ENCODE measurements at regions not wholly inside any gene's neighbourhood (a gene's known extent, or its start where the extent isn't known, plus 50 kb on each side); places are given as distances from the start of the nearest gene placed in this dataset.

DNA sequence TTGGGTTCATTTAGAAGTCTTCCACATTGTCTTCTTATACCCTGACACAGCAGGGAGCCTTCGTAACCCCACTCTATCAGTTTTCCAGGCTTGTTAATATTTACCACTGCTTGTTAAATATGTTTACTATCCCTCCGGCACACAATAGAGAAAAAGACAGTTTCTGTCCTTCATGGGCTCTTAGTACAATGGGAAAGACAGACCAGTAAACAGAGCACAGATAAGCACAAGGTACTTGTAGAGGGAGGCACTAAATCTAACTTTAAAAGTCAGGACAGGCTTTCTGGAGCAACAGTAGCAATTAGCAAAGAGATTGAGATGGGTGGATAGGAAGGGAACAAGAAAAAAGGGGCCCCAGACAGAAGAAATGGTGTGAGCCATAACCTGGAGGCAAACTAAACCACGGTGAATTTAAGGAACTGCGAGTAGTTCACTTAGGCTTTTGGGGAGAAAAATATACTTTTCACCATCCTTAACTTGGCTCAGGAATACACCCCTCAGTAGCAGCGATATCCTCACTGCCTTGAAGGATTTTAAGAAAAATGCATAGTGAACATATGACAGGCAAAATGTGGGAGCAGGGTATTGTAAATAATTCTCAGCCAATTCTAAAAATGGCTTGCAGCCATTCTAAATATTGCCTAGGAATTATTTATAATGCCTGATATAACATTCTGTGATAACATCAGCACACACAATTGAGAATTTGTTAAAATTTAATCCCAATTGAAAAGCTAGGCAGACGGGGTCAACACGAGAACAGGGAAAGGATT, 383.7 kb downstream of the CDH2 start:
- DNase-seq (ENCODE audit: low read depth in 2 of 2): no peak

DNA sequence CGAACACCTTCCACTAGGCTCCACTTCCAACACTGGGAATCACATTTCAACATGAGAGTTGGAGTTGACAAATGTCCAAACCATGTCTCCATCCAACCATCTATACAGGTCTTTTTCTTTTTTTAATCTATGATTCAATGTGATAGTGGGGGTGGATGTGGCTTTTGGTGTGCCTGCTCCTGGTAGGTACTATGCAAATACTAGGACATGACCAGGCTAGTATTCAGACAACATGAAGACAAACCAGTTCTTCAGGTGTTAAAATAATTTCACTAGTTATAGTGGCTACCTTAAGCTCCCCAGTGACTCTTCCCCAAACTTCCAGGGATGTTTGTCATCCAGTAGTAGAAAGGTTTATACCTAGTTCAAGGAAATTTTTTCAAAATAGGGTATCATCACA, 387.5 kb downstream of the CDH2 start:
- H3K9me3 ChIP-seq (ENCODE audit: control insufficient read depth, insufficient read depth, low read depth, low read length): no peaks in the 10 kb centered on the region
- H3K4me2 ChIP-seq (ENCODE audit: extremely low read depth, insufficient read depth, low read length): no peak overlapping the region
- no peaks in the 10 kb centered on the region for H3K36me3 ChIP-seq (ENCODE audit: control insufficient read depth, insufficient read depth, low read length)
- DNase-seq (ENCODE audit: low read depth in 2 of 2): no peak
- no peak overlapping the region for H3K4me3 ChIP-seq (replicated peaks in 1 of 4; ENCODE audit: control extremely low read depth in 1 of 4, insufficient read depth in 1 of 4, low read depth in 3 of 4, low read length in 4 of 4)
- no peak overlapping the region for H3K9ac ChIP-seq (ENCODE audit: insufficient read depth, low read length)
- TF ChIP-seq, protein P1, sequence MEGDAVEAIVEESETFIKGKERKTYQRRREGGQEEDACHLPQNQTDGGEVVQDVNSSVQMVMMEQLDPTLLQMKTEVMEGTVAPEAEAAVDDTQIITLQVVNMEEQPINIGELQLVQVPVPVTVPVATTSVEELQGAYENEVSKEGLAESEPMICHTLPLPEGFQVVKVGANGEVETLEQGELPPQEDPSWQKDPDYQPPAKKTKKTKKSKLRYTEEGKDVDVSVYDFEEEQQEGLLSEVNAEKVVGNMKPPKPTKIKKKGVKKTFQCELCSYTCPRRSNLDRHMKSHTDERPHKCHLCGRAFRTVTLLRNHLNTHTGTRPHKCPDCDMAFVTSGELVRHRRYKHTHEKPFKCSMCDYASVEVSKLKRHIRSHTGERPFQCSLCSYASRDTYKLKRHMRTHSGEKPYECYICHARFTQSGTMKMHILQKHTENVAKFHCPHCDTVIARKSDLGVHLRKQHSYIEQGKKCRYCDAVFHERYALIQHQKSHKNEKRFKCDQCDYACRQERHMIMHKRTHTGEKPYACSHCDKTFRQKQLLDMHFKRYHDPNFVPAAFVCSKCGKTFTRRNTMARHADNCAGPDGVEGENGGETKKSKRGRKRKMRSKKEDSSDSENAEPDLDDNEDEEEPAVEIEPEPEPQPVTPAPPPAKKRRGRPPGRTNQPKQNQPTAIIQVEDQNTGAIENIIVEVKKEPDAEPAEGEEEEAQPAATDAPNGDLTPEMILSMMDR (conservative IDR thresholded peaks at IDR 0.05 in 1 of 2, IDR thresholded peaks at IDR 0.05 in 1 of 2; ENCODE audit: low read depth in 1 of 2, low read length in 2 of 2): no peak
- TF ChIP-seq EZH2 (IDR thresholded peaks at IDR 0.05; ENCODE audit: low read length, missing control alignments): no peak
- H4K20me1 ChIP-seq (ENCODE audit: control insufficient read depth, extremely low read depth, insufficient read depth, low read length): no peaks in the 10 kb centered on the region
- no peaks in the 10 kb centered on the region for H3K4me1 ChIP-seq (ENCODE audit: control insufficient read depth, extremely low read depth, insufficient read depth, low read length)
- H3K27ac ChIP-seq (ENCODE audit: insufficient read depth, low read length): no peak overlapping the region
- H3K27me3 ChIP-seq (ENCODE audit: control insufficient read depth, insufficient read depth, low read length): no peaks in the 10 kb centered on the region
- no peak overlapping the region for H2AFZ ChIP-seq (ENCODE audit: low read length)
- H3K79me2 ChIP-seq (ENCODE audit: control insufficient read depth, insufficient read depth, low read length): no peaks in the 10 kb centered on the region

More for the DNA sequence above, 383.7 kb downstream of the CDH2 start:
- Histone ChIP-seq H3K4me2 (ENCODE audit: extremely low read depth, insufficient read depth, low read length) (no peak overlapping the region), H3K27me3 (ENCODE audit: control insufficient read depth, insufficient read depth, low read length) (no peaks in the 10 kb centered on the region), H3K9me3 (ENCODE audit: control insufficient read depth, insufficient read depth, low read depth, low read length) (no peaks in the 10 kb centered on the region), H3K36me3 (ENCODE audit: control insufficient read depth, insufficient read depth, low read length) (no peaks in the 10 kb centered on the region), H3K4me3 (replicated peaks in 1 of 4; ENCODE audit: control extremely low read depth in 1 of 4, insufficient read depth in 1 of 4, low read depth in 3 of 4, low read length in 4 of 4) (no peak overlapping the region), H4K20me1 (ENCODE audit: control insufficient read depth, extremely low read depth, insufficient read depth, low read length) (no peaks in the 10 kb centered on the region), H2AFZ (ENCODE audit: low read length) (no peak overlapping the region), H3K27ac (ENCODE audit: insufficient read depth, low read length) (no peak overlapping the region), H3K79me2 (ENCODE audit: control insufficient read depth, insufficient read depth, low read length) (no peaks in the 10 kb centered on the region), H3K4me1 (ENCODE audit: control insufficient read depth, extremely low read depth, insufficient read depth, low read length) (no peaks in the 10 kb centered on the region), H3K9ac (ENCODE audit: insufficient read depth, low read length) (no peak overlapping the region)
- TF ChIP-seq, protein P1 (conservative IDR thresholded peaks at IDR 0.05 in 1 of 2, IDR thresholded peaks at IDR 0.05 in 1 of 2; ENCODE audit: low read depth in 1 of 2, low read length in 2 of 2): no peak
- TF ChIP-seq EZH2 (IDR thresholded peaks at IDR 0.05; ENCODE audit: low read length, missing control alignments): no peak

DNA sequence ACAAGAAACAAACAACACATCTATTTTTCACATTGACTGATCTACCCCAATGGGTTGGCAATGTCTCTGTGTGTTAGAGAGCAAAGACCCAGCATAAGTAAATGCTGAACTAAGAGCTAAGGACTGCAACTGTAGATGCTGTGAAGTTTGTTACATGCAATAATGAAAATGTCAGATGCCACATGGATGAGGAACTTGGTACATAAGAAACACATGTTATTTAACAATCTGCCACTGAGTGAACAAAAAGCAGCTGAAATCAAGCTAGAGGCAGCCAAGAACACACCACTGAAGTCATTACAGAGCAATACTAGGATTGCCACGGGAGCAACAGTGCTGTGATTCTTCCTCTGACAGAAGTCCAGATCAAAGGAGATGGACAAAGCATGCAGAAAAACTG, 389.4 kb downstream of the CDH2 start:
- Histone ChIP-seq H3K9ac (ENCODE audit: insufficient read depth, low read length) (no peak overlapping the region), H3K4me1 (ENCODE audit: control insufficient read depth, extremely low read depth, insufficient read depth, low read length) (no peaks in the 10 kb centered on the region), H3K79me2 (ENCODE audit: control insufficient read depth, insufficient read depth, low read length) (no peaks in the 10 kb centered on the region), H3K4me3 (replicated peaks in 1 of 4; ENCODE audit: control extremely low read depth in 1 of 4, insufficient read depth in 1 of 4, low read depth in 3 of 4, low read length in 4 of 4) (no peak overlapping the region), H2AFZ (ENCODE audit: low read length) (no peak overlapping the region), H4K20me1 (ENCODE audit: control insufficient read depth, extremely low read depth, insufficient read depth, low read length) (no peaks in the 10 kb centered on the region), H3K4me2 (ENCODE audit: extremely low read depth, insufficient read depth, low read length) (no peak overlapping the region), H3K27me3 (ENCODE audit: control insufficient read depth, insufficient read depth, low read length) (no peaks in the 10 kb centered on the region), H3K36me3 (ENCODE audit: control insufficient read depth, insufficient read depth, low read length) (no peaks in the 10 kb centered on the region), H3K9me3 (ENCODE audit: control insufficient read depth, insufficient read depth, low read depth, low read length) (no peaks in the 10 kb centered on the region), H3K27ac (ENCODE audit: insufficient read depth, low read length) (no peak overlapping the region)
- DNase-seq (ENCODE audit: low read depth in 2 of 2): no peak
- TF ChIP-seq EZH2 (IDR thresholded peaks at IDR 0.05; ENCODE audit: low read length, missing control alignments): no peak
- TF ChIP-seq, protein P1 (conservative IDR thresholded peaks at IDR 0.05 in 1 of 2, IDR thresholded peaks at IDR 0.05 in 1 of 2; ENCODE audit: low read depth in 1 of 2, low read length in 2 of 2): no peak

Measured in fibroblast of lung (primary cell).